ENCODE measurements at regions not wholly inside any gene's neighbourhood (a gene's known extent, or its start where the extent isn't known, plus 50 kb on each side); places are given as distances from the start of the nearest gene placed in this dataset.

- DNase-seq (ENCODE audit: low spot score), result no peak
Observed at GRCh38 chr7:45983720-45984255, 62.7 kb upstream of the IGFBP3 start.

- no peak for DNase-seq (ENCODE audit: low spot score)
Observed at GRCh38 chr7:45982907-45983719, 62.0 kb upstream of the IGFBP3 start.

GRCh38 chr7:45982132-45982531, 61.1 kb upstream of the IGFBP3 start:
- no peak for DNase-seq (ENCODE audit: low spot score)

- DNase-seq (ENCODE audit: low spot score), result no peak
Observed at GRCh38 chr7:45980973-45981372, 59.9 kb upstream of the IGFBP3 start.

- peak; percentile 59 for DNase-seq (ENCODE audit: low spot score)
Observed at GRCh38 chr7:45980181-45980905, 59.3 kb upstream of the IGFBP3 start.

GRCh38 chr7:45979275-45980180, 58.5 kb upstream of the IGFBP3 start:
- no peak for DNase-seq (ENCODE audit: low spot score)

- DNase-seq (ENCODE audit: low spot score), result no peak
Observed at GRCh38 chr7:45978731-45979211, 57.7 kb upstream of the IGFBP3 start.

- peak; percentile 88 for DNase-seq (ENCODE audit: low spot score)
Observed at GRCh38 chr7:45978010-45978681, 57.1 kb upstream of the IGFBP3 start.

- DNase-seq (ENCODE audit: low spot score), result no peak
Observed at GRCh38 chr7:45977256-45977780, 56.2 kb upstream of the IGFBP3 start.

GRCh38 chr7:45976485-45976856, 55.4 kb upstream of the IGFBP3 start:
- DNase-seq (ENCODE audit: low spot score), result no peak

GRCh38 chr7:45975847-45976484, 54.9 kb upstream of the IGFBP3 start:
- DNase-seq (ENCODE audit: low spot score), result no peak

GRCh38 chr7:45975367-45975766, 54.3 kb upstream of the IGFBP3 start:
- no peak for DNase-seq (ENCODE audit: low spot score)

- DNase-seq (ENCODE audit: low spot score), result no peak
Observed at GRCh38 chr7:45974540-45975360, 53.7 kb upstream of the IGFBP3 start.

GRCh38 chr7:45973725-45974532, 52.9 kb upstream of the IGFBP3 start:
- no peak for DNase-seq (ENCODE audit: low spot score)

- DNase-seq (ENCODE audit: low spot score), result no peak
Observed at GRCh38 chr7:45972629-45973312, 51.7 kb upstream of the IGFBP3 start.

- no peak for DNase-seq (ENCODE audit: low spot score)
Observed at GRCh38 chr7:45971661-45972175, 50.6 kb upstream of the IGFBP3 start.

- no peak for DNase-seq (ENCODE audit: low spot score)
Observed at GRCh38 chr7:45971171-45971570, 50.1 kb upstream of the IGFBP3 start.

All from AG08396 (cell line).